ENCODE measurements at regions not wholly inside any gene's neighbourhood (a gene's known extent, or its start where the extent isn't known, plus 50 kb on each side); places are given as distances from the start of the nearest gene placed in this dataset.

GRCh38 chr4:11801466-11802446 is 373.1 kb upstream of the HS3ST1 start:
- DNase-seq, result no peak

- no peak for DNase-seq
Observed at GRCh38 chr4:11799196-11799595, 370.5 kb upstream of the HS3ST1 start.

GRCh38 chr4:11791797-11792196 is 363.1 kb upstream of the HS3ST1 start:
- DNase-seq, result peak; percentile 23

- no peak for DNase-seq
Observed at GRCh38 chr4:11790230-11790629, 361.5 kb upstream of the HS3ST1 start.

- DNase-seq, result no peak
Observed at GRCh38 chr4:11783588-11783987, 354.9 kb upstream of the HS3ST1 start.

GRCh38 chr4:11782859-11783258 is 354.2 kb upstream of the HS3ST1 start:
- no peak for DNase-seq

- no peak for DNase-seq
Observed at GRCh38 chr4:11777447-11777846, 348.8 kb upstream of the HS3ST1 start.

GRCh38 chr4:11774346-11774745 is 345.7 kb upstream of the HS3ST1 start:
- no peak for DNase-seq

GRCh38 chr4:11773798-11774197 is 345.1 kb upstream of the HS3ST1 start:
- DNase-seq, result no peak

- DNase-seq, result no peak
Observed at GRCh38 chr4:11769434-11769833, 340.7 kb upstream of the HS3ST1 start.

- no peak for DNase-seq
Observed at GRCh38 chr4:11768251-11768972, 339.7 kb upstream of the HS3ST1 start.

- DNase-seq, result no peak
Observed at GRCh38 chr4:11765849-11766453, 337.3 kb upstream of the HS3ST1 start.

- no peak for DNase-seq
Observed at GRCh38 chr4:11748164-11748872, 319.6 kb upstream of the HS3ST1 start.

GRCh38 chr4:11746734-11747133 is 318.0 kb upstream of the HS3ST1 start:
- no peak for DNase-seq

- no peak for DNase-seq
Observed at GRCh38 chr4:11743976-11744375, 315.3 kb upstream of the HS3ST1 start.

GRCh38 chr4:11743236-11743635 is 314.5 kb upstream of the HS3ST1 start:
- no peak for DNase-seq

- no peak for DNase-seq
Observed at GRCh38 chr4:11741190-11741652, 312.5 kb upstream of the HS3ST1 start.

- no peak for DNase-seq
Observed at GRCh38 chr4:11739992-11740391, 311.3 kb upstream of the HS3ST1 start.

GRCh38 chr4:11736978-11737377 is 308.3 kb upstream of the HS3ST1 start:
- DNase-seq, result no peak

- no peak for DNase-seq
Observed at GRCh38 chr4:11735651-11736050, 307.0 kb upstream of the HS3ST1 start.

- DNase-seq, result no peak
Observed at GRCh38 chr4:11732155-11732554, 303.5 kb upstream of the HS3ST1 start.

GRCh38 chr4:11730545-11730944 is 301.9 kb upstream of the HS3ST1 start:
- no peak for DNase-seq

- no peak for DNase-seq
Observed at GRCh38 chr4:11729548-11729947, 300.9 kb upstream of the HS3ST1 start.

Measured in GF-D8 (cell line).